ENCODE measurements at regions not wholly inside any gene's neighbourhood (a gene's known extent, or its start where the extent isn't known, plus 50 kb on each side); places are given as distances from the start of the nearest gene placed in this dataset.

GRCh38 chr5:142508591-142508990 lies 177.3 kb downstream of the FGF1 start:
- no peak for DNase-seq (ENCODE audit: low spot score)

- DNase-seq (ENCODE audit: low spot score): no peak
These were observed 178.1 kb downstream of the FGF1 start for GRCh38 chr5:142507531-142508372.

DNA sequence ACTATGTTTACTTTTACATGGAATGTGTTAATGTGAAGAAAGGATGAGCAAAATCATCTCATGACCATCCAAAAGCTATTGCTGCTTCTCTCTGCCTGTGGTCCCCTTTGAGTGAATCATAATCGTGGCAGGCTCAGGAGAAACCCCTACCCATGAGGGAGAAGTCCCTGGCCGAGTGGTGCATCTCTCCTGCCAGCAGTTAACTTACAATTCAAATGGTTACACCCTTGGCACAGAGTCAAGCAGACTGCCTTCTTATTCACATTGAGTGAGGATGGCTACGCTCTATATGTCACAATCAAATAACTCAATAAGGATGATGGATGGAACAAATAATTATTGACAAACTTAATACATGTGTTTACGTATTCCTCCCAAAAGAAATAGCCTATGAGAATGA lies 179.1 kb downstream of the FGF1 start:
- no peak for DNase-seq (ENCODE audit: low spot score)

DNA sequence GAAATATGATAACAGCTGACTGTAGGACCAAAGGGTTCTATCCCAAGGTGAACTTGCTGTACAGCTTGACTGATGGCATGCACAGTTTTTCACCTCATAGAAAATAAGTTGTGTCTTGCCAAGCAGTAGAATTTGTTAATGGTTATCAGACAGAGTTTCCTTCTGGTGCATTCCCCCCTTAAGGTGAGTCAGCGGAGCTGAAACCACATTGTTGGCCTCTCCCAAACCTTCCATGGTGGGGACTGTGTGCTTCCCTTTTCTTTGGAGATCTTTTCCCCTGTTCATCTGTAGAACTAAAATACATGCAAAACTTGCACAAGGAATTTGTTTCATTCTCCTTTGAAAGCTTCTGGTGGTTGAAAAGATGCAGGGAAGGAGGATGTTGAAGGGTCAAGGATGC lies 179.8 kb downstream of the FGF1 start:
- no peak for DNase-seq (ENCODE audit: low spot score)

GRCh38 chr5:142501890-142502289 lies 177.1 kb upstream of the SPRY4 start:
- DNase-seq (ENCODE audit: low spot score): no peak

- no peak for DNase-seq (ENCODE audit: low spot score)
These were observed 175.5 kb upstream of the SPRY4 start for GRCh38 chr5:142500227-142500905.

DNA sequence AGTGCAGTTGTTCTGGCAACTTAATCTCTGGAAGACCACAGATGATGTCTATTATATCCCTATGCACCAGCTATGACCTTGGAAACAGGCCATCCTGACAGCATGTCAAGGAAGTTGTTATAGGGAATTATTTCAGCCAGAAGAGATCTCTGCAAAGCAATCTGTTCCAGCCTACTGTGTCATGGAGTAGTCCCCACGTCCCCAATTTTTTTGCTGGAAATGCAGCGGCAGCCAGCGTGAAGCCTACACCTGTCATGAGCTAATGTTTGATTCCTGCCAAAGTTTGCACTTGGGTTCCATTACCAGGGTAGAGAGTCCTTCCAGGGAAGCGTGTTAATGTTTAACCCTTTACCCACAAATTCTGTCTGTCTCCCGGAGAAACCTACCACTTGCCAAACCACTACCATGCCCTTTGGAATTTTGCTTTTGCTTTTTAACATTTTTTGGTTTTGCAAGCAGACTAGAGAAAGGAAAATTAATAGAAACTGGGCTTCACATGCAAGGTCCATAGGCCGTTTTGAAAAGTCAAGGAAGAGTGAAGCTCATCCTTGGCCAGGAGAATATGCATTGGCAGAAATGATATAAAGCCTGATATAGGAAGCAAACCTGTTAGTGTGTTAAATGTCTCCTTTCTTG lies 174.9 kb upstream of the SPRY4 start:
- no peak for DNase-seq (ENCODE audit: low spot score)

- no peak for DNase-seq (ENCODE audit: low spot score)
These were observed 173.5 kb upstream of the SPRY4 start for GRCh38 chr5:142498298-142498697.

DNA sequence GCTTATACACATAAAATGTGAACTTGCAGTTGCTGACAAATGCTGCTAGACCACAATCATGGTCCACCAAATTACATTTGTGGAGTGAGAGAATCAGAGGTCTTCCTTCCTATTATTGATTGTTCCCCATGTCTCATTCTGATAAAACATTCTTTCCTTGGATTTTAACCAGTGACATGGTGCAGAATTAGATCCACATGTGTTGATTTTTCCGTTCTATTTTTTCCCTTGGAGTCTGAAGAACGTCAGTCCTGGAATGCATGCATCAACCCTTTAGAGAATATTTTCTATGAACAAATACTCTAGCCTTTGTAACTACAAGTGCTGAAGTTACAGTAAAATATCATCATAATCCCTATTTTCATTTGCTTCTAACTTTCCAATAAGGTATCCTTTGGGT lies 170.7 kb upstream of the SPRY4 start:
- no peak for DNase-seq (ENCODE audit: low spot score)

DNA sequence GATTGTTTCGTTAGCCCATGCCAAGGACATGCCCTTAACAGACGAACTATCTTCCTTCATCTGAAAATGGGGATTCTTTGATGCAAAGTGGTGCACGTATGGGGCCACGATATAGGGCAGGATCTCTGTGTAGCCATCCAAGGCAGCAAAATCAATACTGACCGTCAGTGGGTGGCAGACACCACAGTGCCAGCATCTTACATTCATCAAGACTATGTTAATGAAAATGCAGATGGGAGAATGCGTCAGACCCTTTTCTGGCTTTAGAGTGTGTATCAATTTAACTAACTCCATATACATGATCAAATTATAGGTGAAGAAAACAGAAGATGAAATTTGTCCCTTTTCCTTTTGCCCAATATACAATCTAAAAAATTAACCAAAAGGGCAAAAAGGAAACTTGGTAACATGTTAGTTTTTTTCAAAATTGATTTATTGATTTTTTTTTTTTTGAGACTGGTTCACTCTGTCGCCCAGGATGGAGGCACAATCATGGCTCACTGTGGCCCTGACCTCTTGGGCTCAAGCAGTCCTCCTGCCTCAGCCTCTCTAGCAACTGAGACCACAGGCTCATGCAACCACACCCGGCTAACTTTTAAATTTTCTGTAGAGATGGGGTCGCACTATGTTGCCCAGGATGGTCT lies 169.2 kb upstream of the SPRY4 start:
- DNase-seq (ENCODE audit: low spot score): no peak

DNA sequence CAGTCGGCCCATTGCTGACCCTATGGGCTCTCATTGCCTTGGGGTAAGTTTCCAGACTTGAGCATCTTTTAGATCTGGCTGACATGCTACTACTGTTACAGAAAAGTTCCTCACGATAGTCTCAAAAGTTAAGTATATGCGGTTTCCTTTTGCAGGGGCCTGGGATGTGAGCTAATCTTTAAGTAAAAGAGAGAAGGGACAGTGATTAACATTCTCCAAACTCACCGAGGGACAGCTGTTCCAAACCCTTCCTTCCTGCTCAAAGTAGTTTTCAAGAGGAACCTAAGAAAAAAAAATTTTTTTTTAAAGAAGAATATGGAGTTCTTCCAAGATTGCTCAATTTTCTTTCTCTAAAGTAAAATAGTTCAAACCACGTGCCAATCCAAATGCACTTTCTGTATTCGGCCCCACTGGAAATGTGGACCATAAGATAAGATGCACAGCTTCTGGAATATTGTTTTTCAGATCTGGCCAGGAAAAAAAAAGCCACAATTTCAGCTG lies 168.0 kb upstream of the SPRY4 start:
- DNase-seq (ENCODE audit: low spot score): no peak

DNA sequence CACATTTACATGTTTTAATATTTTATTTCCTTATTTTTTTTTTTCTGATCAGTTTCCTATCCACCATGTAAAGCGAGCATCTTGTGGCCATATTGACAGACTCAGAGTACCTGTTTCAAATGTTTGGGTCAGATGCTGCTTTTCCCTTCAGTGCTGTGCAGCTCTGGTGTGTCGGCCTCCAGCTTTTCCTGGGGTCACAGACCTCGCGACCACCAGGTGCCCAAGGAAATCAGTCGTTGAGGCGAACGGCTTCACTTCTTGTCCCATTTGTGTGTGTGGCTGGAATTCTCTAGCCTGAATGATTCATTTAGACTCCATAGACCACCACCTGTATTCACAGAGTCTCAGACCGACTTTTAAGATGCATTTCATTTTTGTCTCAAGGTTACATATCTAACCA lies 166.9 kb upstream of the SPRY4 start:
- DNase-seq (ENCODE audit: low spot score): no peak

DNA sequence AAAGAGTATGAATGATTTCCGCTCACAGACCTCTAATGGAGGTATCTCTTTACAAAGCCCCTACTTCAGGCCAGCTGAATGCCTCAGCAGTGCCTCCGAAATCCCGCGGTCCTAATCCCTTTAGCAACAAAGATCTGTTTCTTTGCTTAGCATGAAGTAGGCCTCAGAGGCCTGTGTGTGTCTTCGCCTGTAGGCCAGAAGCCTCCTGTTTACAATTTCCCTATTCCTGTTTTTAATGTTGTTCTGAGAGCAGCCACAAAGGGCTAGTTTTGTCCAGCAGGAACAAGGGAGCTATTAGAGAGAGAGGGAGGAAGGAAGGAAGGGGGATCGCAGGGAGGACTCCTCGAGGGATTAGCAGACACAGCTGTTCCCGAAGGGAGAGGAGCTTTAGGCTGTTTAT lies 166.4 kb upstream of the SPRY4 start:
- DNase-seq (ENCODE audit: low spot score): no peak

DNA sequence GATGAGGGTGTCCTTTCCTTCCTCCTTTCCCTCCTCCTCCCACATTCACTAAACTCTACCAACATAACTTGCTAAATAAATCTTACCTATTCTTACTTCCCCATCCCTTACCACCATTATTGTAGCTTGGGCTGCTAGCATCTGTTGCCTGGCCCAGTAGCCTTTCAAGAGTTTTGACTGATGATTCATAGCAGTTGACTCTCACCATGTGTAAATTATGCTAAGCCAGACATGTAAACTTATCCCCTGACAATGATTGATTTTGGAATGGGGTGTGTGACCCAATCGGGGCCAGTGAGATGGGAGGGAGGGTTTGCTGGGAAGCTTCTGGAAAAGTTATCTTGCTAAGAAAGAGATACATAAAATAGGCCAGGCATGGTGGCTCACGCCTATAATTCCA lies 161.8 kb upstream of the SPRY4 start:
- no peak for DNase-seq (ENCODE audit: low spot score)

DNA sequence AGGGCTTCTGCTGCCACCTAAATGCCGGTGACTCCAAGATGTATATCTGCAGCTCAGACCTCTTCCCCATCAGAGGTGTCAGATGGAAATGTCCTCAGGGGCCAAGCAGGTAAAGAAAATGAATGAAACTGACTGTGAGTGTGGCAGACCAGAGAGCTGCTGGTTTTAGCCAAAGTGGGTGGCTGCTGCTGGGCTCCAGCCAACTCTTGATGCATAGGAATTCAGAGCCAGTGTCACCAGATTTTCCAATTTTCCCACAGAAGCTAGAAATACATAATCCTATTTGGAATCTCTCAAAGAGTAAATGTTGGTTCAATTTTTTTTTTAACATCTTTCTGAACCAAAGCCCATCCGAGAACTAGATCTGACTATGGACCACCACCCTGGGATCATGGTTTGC lies 161.2 kb upstream of the SPRY4 start:
- DNase-seq (ENCODE audit: low spot score): no peak

- DNase-seq (ENCODE audit: low spot score): no peak
These were observed 160.1 kb upstream of the SPRY4 start for GRCh38 chr5:142484821-142485387.

GRCh38 chr5:142482207-142482606 lies 157.4 kb upstream of the SPRY4 start:
- DNase-seq (ENCODE audit: low spot score): no peak

- no peak for DNase-seq (ENCODE audit: low spot score)
These were observed 156.6 kb upstream of the SPRY4 start for GRCh38 chr5:142481410-142481809.

- DNase-seq (ENCODE audit: low spot score): no peak
These were observed 155.2 kb upstream of the SPRY4 start for GRCh38 chr5:142479854-142480519.

- DNase-seq (ENCODE audit: low spot score): no peak
These were observed 154.3 kb upstream of the SPRY4 start for GRCh38 chr5:142479150-142479549.

GRCh38 chr5:142478113-142478512 lies 153.3 kb upstream of the SPRY4 start:
- DNase-seq (ENCODE audit: low spot score): no peak

Data from mucosa of gallbladder (tissue), 1 donor.